ENCODE measurements at regions not wholly inside any gene's neighbourhood (a gene's known extent, or its start where the extent isn't known, plus 50 kb on each side); places are given as distances from the start of the nearest gene placed in this dataset.

- Histone ChIP-seq H3K56ac (ENCODE audit: insufficient read length, low read depth, low read length) (no peak overlapping the region), H4K91ac (ENCODE audit: insufficient read length, low read depth, low read length) (no peak overlapping the region), H3K4ac (ENCODE audit: low read depth, low read length) (no peak overlapping the region), H2BK120ac (ENCODE audit: low read depth, low read length, poor library complexity, severe bottlenecking) (no peak overlapping the region), H2AFZ (ENCODE audit: low read length) (no peak overlapping the region), H3K79me2 (ENCODE audit: insufficient read depth, low read length) (no peaks in the 10 kb centered on the region), H3K79me1 (ENCODE audit: insufficient read depth, low read depth, low read length, poor library complexity, severe bottlenecking) (no peaks in the 10 kb centered on the region), H2BK15ac (ENCODE audit: low read depth, low read length) (no peak overlapping the region), H4K5ac (ENCODE audit: insufficient read length, low read depth, low read length) (no peak overlapping the region), H2BK5ac (ENCODE audit: insufficient read length, low read length) (no peak overlapping the region), H2AK5ac (ENCODE audit: insufficient read length, low read length) (no peak overlapping the region), H3K4me2 (ENCODE audit: insufficient read depth, insufficient read length, low read length) (no peak overlapping the region), H3K9me3 (ENCODE audit: control insufficient read depth, low read depth, low read length) (no peaks in the 10 kb centered on the region), H2BK20ac (ENCODE audit: low read depth, low read length, poor library complexity, severe bottlenecking) (no peak overlapping the region), H4K8ac (replicated peaks; ENCODE audit: insufficient read length, low read depth, low read length) (no peak overlapping the region), H3K27ac (ENCODE audit: insufficient read length, low read depth, low read length) (no peak overlapping the region), H3K18ac (ENCODE audit: insufficient read length, low read depth, low read length) (no peak overlapping the region), H3K23ac (ENCODE audit: insufficient read length, low read depth, low read length) (no peak overlapping the region), H2BK12ac (ENCODE audit: insufficient read length, low read depth, low read length) (no peak overlapping the region), H3K9ac (ENCODE audit: extremely low read depth, insufficient read length, low read length) (no peak overlapping the region), H3K4me1 (ENCODE audit: insufficient read depth, low read length) (no peaks in the 10 kb centered on the region), H3T11ph (ENCODE audit: low read length) (no peak overlapping the region), H3K23me2 (ENCODE audit: insufficient read length, low read depth, low read length, poor library complexity, severe bottlenecking) (no peaks in the 10 kb centered on the region), H4K20me1 (ENCODE audit: control insufficient read depth, insufficient read depth, insufficient read length) (no peaks in the 10 kb centered on the region), H3K14ac (ENCODE audit: insufficient read depth, low read length) (no peak overlapping the region), H3K27me3 (ENCODE audit: insufficient read depth, low read length) (no peaks in the 10 kb centered on the region)
- Mint-ChIP-seq H3K27ac (no peak overlapping the region), H3K27me3 (ENCODE audit: low read depth) (no peaks in the 10 kb centered on the region), H3K4me3 (no peak overlapping the region), H3K4me1 (peaks cover 5 to 7% of the 10 kb centered on the region in 2 experiments), H3K9me3 (peaks cover 7 to 9% of the 10 kb centered on the region in 2 experiments), H3K36me3 (ENCODE audit: insufficient read depth in 1 of 3, low read depth in 3 of 3) (peaks cover 8 to 27% (median 12%) of the 10 kb centered on the region in 3 experiments)
- no peak for DNase-seq
- TF ChIP-seq CTCF (conservative IDR thresholded peaks at IDR 0.05): no peak
These were observed 1736.6 kb downstream of the EFNA5 start for GRCh38 chr5:105934171-105934570.
